GM19467 (cell line): ENCODE measurements at regions not wholly inside any gene's neighbourhood (a gene's known extent, or its start where the extent isn't known, plus 50 kb on each side); places are given as distances from the start of the nearest gene placed in this dataset.
A peak's percentile ranks its signal among the peaks of the same experiment; 100 is the strongest.

Experiments
- ATAC-seq: cut with Tn5 transposase; IDR thresholded peaks from one replicate; pipeline ENCODE4 v1.9.1; 2021; ENCODE audit warnings: mild to moderate bottlenecking, moderate library complexity; ENCODE audit not compliant: unreplicated experiment

DNA sequence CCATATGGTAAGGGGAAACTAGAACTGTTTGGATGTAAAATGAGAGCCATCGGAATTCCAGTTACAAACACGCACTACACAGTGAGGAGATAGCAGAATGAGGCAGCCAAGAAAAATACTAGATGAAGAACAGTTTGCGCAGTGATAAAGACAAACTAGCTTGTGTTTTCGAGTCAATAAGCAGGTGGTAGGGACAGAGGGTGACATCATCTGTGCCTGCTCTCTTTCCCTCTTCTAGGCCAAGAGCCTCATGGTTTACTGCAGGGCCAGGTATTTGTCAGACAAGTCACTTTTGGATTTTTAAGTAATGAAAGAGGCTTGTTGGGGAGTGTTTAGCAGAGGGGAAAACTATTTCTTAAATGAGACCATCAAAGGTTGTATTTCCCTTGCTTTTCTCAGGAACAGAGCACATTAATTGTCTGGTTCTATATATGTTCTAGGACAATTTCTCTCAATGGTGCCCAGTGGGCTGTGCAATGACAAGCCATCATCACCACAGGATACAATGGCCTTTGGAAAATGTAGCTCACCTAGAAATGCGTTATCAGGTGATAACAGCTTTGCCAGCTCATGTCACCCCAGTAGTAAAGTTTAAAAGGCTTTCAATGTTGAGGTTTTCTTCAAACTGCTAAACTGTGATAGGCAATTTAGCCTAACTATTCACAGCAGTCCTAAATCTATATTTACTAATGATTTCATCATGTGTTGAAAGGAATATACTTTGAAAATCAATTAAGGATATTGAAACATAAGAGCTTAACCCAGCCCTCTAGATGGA, 1210.3 kb upstream of the ZEB2 start:
- no peak for ATAC-seq

DNA sequence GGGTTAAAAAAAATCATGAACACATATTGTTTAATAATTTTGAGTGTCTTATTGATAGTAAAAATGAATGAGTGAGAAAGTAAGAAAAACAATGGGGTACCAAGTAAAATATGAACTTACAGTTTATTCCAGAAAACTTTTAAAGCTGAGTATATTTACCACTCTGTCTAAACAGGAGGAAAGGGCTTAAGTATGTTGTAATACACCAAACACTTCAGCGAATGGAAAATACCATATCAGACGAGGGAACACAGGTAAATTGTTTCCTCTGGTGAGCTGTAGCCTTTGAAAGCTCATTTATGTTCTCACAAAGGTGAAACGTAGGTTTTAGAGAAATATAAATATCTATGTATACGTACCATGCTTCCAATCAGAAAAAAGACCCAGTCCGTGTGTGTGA, 1209.6 kb upstream of the ZEB2 start:
- no peak for ATAC-seq

DNA sequence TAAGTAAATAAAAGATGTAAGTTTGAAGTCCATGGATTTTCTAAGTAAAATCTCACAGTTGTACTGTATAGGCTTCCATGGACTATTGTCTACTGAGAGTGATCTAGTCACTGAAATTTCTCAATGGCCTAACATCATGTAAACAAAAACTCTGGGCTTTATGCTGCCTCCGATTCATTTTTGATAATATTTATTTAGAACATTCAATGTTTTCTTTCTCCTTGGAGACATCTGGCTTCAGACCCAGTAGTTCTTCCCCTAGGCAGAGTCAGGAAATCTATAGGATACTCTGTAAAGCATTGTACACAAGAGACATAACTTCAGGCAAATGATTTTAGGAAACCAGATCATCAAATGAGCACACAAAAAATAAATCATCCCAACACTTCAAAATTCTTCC, 1208.6 kb upstream of the ZEB2 start:
- ATAC-seq: no peak

DNA sequence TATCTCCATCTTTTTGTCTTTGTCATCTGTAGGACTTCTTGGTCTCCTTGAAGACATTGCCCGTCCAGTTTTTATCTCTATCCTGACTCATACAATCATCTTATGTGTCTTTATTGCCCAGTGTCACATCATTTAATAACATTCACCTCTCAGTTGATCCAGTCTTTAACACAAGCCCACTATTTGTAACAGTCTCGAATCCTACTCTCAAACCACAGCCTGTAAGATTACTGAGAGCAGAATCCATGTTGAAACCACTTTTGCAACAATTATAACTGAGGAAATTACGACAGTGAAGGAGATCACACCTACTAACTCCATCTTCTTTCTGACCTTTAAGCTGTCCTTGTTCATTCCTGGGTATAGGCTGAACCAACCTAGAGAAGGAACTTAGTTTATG, 1206.0 kb upstream of the ZEB2 start:
- no peak for ATAC-seq

DNA sequence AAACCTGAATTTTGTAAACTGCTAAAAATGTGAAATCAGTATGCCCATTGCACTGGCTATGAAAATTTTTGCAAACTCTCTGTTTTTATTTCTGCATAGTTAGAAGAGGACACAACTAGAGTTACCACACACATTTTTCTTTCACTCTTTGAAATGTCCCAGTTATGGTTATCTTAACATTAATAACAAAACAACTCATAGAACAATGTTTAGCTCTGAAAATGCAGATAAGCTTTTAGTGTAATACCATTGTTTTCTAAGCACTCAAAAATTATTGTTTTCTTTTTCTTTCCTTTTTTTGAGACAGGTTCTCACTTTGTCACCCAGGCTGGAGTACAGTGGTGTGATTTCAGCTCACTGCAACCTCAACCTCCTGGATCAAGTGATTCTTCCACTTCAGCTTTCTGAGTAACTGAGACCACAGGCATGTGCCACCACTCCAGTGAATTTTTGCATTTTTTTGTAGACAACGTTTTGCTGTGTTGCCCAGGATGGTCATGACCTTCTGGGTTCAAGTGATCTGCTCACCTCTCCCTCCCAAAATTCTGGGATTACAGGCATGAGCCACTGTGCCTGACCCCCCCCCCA, 1204.5 kb upstream of the ZEB2 start:
- ATAC-seq: no peak

DNA sequence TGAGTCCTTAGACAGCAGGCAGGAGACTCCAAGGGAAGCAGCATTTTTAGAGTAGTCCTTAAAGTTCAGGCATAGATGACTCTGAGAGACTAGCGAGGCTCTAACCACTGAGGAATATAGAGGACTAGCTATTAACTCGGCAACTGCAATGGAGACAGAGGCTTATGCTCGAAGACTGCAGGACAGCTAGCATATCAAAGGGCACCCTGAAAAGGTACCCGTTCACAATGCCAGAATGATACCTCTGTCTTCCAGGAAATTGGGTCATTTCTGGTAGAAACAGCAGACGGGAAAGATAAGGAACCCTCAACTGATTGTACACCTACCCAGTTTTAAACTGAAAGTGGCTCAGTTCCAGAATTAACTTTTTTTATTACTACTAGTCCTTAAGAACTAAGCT, 1204.0 kb upstream of the ZEB2 start:
- ATAC-seq: no peak

DNA sequence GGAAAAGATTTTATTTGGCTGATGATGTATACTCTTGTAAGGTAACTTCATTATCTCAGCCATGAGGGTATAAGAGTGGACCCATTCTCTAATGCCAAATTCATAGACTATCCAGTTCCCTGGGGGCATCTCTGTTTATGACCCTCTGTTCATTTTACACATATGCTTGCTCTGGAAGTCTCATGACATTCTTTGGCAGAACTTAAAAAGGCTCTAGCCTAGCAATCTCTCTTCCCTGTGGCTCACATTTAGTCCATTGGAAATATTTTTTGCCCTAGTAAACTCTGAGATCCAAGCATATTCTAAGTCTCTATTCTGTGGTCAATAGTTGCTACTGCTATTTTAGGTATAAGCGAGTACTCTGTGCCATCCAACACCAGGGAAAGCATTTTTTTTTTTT, 1201.8 kb upstream of the ZEB2 start:
- no peak for ATAC-seq

DNA sequence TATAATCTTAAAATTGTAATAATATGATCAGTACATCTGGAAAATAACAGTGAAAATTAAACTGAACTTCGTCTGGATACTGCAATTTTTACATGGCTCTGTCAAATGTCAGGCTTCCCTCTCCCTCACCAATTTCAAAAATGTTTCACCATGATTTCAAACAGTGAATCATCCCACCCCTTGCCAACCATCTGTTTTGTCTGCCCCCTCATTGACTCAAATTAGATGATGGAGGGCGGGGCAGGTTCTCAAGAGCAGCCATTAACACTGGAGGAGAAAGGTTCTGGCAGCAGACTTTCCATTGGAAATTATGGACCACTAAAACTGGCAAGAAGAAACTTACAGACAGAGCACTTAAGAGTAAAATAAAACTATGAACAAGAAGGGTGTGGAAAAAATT, 1195.7 kb upstream of the ZEB2 start:
- ATAC-seq: no peak

DNA sequence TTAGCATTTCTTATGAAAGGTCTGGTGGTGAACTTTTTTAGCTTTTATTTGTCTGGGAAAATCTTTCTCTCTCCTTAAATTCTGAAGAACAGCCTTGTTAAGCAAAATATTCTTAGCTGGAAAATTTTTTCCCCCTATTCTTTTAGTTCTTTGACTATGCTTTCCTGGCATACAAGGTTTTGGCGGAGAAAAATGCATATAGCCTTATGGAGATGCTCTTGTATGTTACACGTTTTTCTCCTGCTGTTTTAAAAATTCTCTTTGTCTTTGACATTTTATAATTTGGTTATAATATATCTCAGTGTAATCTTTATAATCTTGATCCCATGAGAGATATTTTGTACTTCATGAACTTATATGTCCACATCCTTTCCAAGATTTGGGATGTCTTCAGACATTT, 1190.4 kb upstream of the ZEB2 start:
- ATAC-seq: no peak

DNA sequence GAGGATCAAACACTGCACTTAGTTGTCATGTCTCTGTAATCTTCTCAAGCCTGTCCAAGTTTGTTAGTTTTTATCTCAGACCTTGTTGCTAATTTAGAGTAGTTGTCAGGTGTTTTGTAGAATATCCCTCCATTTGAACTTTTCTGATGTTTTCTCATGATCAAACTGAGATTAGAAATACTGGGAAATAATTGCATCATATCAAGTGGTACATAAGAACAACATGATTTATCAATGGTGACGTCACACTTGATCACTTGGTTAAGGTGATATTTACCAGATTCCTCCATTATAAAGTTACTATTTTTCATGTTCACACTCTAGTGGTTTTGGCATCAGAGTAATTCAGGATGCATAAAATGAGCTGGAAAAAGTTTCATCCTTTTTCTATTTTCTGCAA, 1182.4 kb upstream of the ZEB2 start:
- ATAC-seq: no peak

DNA sequence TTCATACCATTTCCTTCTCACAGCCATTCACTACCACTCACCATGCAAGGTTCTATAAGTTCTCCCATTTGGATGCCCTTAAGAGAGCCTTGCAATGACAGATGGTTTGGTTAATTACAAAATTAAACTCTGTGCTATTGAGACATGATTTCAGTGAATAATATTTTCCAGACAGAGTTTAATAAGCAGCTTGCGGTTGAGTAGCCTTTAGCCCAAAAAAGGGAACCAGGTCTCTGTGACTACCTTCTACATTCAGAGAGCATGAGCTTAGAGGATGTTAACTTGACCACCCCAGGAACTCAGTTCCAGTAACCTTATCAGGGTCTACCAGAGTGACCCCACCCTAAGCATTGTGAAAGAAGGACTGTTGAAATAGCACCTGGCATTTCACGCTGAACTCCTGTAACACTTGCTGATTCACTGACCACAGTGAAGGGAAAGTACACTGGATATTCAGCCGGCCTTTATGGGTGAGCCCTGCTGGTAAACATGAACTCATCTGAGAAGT, 1173.1 kb upstream of the ZEB2 start:
- ATAC-seq: peak; percentile 87

DNA sequence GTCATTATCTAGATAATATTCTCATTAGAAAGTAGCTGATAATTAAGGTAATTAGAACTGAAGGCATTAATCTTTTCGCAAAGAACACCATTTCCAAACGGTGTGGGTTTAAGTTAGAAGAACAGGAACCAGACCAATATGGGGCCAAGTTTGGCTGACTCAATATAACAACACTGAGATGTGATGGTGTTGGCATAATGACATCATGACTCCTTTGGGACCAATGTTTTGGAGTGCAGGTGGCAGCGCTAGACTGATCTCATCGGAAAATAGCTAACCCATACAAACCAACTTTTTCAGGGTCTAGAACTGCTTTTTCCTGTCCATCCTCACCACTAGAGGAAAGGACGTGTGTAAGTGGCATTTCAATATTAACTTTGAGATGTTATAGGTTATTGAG, 1171.7 kb upstream of the ZEB2 start:
- ATAC-seq: no peak

DNA sequence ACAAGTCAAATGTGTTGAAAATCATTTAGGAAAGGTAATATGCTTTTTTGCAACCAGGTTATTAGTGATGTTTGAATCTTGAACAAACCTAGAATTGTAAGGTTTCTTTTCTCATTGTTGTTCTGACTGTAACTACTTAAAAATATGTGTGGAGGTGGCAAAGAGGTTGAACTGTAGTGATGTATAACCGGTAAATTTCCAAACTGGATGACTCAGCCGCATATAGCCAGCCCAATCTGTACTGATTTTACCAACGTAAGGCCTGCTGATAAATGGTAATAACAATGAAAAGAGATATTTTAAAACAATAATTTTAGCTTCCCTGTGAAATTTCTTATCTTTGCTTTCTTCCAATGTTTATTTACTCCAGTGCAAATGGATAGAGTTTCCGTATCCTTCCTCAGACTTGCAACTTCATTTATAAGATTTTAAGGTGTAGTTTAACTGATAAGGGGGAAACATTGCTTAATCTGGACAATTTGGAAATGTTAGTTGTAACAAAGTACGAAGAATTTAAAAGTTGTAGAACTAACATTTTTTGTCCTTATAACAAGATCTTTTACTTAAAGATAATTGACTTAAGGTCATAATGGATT, 1170.4 kb upstream of the ZEB2 start:
- ATAC-seq: no peak

DNA sequence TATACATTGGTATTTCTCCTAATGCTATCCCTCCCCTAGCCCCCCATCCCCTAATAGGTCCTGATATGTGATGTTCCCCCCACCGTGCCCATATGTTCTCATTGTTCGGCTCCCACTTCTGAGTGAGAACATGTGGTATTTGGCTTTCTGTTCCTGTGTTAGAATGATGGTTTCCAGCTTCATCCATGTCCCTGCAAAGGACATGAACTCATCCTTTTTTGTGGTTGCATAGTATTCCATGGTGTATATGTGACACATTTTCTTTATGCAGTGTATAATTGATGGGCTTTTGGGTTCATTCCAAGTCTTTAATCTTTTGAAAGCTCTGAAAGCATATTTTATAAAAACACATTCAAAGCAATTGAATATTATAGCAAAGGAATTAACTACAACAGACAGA, 1169.4 kb upstream of the ZEB2 start:
- ATAC-seq: no peak

DNA sequence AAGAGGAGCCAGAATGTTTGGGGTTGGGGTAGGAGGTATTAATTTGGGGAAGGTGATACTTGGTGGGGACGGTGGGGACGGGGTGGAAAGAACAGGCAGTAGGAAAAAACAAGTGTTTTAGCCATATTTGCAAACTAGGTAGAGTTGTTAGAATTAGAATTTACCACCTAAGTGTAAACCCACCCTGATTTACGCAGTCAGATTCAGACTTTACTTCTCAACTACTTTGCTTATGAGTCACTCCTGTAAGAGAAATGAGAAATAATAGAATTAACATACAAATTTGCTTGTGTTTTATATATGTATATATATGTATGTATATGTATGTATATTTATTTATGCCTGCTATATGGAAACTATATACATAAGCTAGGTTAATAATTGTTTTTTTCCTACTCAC, 1168.2 kb upstream of the ZEB2 start:
- ATAC-seq: no peak

DNA sequence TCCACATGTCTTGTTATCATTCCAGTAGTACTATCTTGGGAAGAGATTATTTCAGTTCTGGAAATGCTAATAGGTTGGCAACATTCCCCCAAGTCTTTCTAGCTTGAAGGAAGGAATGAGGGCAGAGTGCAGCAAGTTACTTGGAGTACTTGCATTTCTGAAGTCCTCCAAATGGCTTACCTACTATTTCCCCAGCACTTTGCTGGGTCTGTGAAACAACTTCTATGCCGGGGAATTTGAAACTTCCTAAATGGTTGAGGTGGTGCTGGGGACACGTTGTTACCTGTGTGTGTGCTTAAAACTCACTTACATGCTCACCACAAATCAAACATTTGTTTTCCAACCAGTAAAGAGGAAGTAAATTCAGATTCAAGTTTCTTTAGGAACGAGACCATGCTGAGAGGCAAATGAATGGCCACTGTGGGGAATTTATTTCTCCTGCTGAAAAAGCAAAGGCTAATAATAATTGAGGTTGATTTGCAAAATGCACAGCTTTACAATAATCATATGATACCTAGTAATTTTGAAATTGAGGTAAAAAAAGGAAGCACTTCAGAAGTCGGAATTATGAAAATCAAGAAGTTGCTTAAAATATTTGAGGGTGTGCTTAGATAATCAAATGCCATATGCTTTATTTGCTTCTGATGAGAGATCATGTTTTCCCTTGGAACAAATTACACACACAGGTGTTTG, 1167.7 kb upstream of the ZEB2 start:
- ATAC-seq: no peak

DNA sequence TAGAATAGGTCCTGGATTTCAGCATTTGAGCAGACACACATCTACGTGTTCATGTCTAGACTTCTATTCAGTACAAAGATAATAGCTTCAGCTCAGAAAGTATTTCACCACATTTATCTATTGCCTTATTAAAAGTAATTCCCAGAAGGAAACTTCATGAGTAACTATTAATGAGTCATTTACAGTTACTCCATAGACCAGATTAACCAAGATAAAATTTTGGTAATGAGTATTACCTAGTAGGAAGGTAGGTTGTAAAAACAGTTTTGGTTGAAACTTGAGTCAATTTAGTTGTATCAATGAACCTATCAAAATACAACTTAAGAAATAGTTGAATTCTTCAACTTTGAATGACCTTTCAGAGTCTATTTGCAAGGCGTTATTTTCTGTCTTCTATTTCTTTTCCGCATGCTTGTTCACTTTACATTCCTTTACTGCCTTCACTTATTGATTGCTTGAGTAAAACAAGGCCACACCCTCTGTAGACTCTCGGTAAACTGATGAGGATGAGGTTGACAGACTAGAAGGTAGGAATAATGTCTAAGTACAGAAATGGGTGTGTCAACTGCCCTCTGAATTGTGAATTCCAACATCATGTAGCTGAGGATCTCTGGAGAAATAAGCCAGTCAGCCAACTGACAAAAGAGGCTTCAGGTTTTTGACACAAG, 1165.6 kb upstream of the ZEB2 start:
- no peak for ATAC-seq

DNA sequence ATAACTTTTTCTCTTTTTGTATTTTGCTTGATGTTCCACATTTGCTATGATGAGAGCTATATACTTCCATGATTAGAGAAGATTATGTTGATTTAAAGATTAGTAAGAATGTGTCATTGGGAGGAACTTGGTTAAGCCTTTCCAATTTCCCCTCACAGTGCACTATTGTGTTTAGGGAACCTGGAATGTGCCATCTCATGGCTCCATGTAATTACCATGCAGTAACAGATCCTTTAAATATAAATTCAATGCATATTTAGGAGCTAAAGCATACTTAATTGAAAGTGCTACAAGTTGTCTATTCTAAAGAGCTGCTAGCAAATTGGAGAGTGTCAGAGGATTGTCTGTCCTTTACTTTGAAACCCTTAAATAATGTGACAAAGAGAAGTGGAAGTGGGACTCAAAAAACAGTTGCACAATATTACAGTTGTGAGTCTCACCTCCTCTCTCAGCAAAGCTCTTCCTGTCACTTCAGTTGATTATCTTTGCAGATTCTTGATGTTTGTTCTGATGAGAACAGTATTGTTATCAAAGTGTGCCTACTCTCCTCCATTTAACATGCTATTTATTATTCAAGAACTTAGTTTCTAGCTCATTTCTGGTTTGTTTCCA, 1162.7 kb upstream of the ZEB2 start:
- no peak for ATAC-seq

DNA sequence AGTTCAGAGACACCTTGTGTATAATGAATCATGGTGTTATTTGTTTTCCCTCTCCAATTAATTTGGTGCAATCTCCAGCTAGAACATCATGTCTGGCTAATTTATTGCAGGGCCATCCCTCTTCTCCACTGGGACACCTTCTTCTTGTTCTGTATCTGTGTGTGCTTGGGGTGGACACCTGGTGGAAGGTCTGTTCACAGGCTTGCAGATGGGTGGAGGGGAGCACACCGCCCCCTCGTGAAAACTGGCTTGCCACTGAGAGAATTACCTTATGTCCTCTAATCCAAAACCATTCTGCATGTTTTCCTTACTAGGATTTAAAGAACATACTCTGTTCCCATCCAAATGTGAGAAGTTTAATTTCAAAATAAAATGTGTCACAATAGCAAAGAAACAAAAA, 1160.4 kb upstream of the ZEB2 start:
- no peak for ATAC-seq

DNA sequence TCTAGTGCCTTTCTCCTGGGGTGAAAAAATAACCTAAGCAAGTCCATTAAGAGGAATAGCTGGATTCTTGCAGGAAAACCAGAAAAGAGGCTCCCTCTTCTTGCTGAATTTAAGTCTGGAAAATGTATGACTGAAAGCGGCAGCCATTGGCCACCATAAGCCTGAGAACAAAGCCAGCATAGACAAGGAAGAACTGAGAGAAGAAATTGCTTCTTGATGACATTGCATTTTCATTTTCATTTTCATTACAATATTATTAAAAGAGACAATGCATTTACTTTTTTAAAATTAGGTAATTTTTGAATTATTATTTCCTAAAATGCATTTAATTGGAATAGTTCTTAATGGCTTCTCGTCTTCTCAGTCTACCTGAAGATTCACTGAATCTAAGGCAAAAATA, 1157.5 kb upstream of the ZEB2 start:
- ATAC-seq: no peak

DNA sequence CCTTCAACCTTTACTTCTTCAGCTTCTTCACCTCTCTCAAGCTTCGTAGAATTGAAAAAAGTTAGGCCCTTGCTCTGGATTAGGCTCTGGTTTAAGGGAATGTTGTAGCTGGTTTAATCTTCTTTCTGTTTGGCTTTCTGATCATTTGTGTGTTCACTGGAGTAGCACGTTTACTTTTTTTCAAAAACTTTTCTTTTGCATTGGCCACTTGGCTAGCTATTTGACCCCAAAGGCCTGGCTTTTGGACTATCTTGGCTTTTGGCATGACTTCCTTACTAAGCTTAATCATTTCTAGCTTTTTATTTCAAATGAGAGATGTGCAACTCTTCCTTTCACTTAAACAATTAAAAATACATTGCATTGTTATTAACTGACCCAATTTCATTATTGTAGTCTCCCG, 1154.8 kb upstream of the ZEB2 start:
- no peak for ATAC-seq
